ENCODE measurements at regions not wholly inside any gene's neighbourhood (a gene's known extent, or its start where the extent isn't known, plus 50 kb on each side); places are given as distances from the start of the nearest gene placed in this dataset.

- no peak for TF ChIP-seq ZNF687 (CRISPR knock-in tag; IDR thresholded peaks at IDR 0.05)
- no peak for TF ChIP-seq RNF219 (CRISPR knock-in tag; IDR thresholded peaks at IDR 0.05)
- no peak for TF ChIP-seq ZNF337 (CRISPR knock-in tag; IDR thresholded peaks at IDR 0.05; ENCODE audit: borderline replicate concordance, low read depth)
- TF ChIP-seq ZNF234 (CRISPR knock-in tag; conservative IDR thresholded peaks at IDR 0.05): no peak
Observed at GRCh38 chr6:115663681-115664080, 397.0 kb downstream of the FRK start (continued).

GRCh38 chr6:115643762-115644161, 416.9 kb downstream of the FRK start:
- 0% methylated on average over 2 of the region's 2 CpGs for WGBS (ENCODE audit: low lambda C conversion rate)

More at GRCh38 chr6:115643762-115644161, 416.9 kb downstream of the FRK start:
- ATAC-seq: peak; percentile 72
- Histone ChIP-seq H3K27ac (ENCODE audit: extremely low read length, insufficient read depth, low read length) (no peak overlapping the region), H3K79me2 (ENCODE audit: insufficient read depth, low read length) (no peaks in the 10 kb centered on the region), H3K9ac (ENCODE audit: insufficient read depth, low read depth, low read length) (no peak overlapping the region), H2AFZ (ENCODE audit: low read length) (no peak overlapping the region), H3K4me1 (ENCODE audit: insufficient read depth, low read length) (no peaks in the 10 kb centered on the region), H3K4me3 (replicated peaks in 1 of 3; ENCODE audit: insufficient read depth in 1 of 3, low read depth in 2 of 3, low read length in 3 of 3) (no peak overlapping the region), H3K27me3 (ENCODE audit: control insufficient read depth in 1 of 2, insufficient read depth in 2 of 2, low read length in 2 of 2) (no peaks in the 10 kb centered on the region), H3K4me2 (ENCODE audit: low read depth, low read length) (no peak overlapping the region), H3K9me3 (ENCODE audit: low read length) (no peaks in the 10 kb centered on the region), H4K20me1 (ENCODE audit: insufficient read depth, low read length) (no peaks in the 10 kb centered on the region), H3K36me3 (replicated peaks in 1 of 2; ENCODE audit: control insufficient read depth in 1 of 2, insufficient read depth in 2 of 2, low read length in 2 of 2) (no peaks in the 10 kb centered on the region)
- BruUV-seq (replicated peaks): no TSS peak
- TF ChIP-seq ZFP36L1 (CRISPR knock-in tag; IDR thresholded peaks at IDR 0.05) (no peak), KDM5B (CRISPR knock-in tag; IDR thresholded peaks at IDR 0.05; ENCODE audit: borderline replicate concordance) (no peak), FOSL2 (CRISPR knock-in tag; IDR thresholded peaks at IDR 0.05) (peak; percentile 46)
- peak; percentile 35 for DNase-seq (ENCODE audit: low spot score)
- CTCF ChIA-PET (ENCODE audit: low intra/inter-chr PET ratio, low total read pairs): no interaction called here
- in situ Hi-C loops (cut with HindIII; ENCODE audit: extremely low pct_ligation_motif_present, low pct_unique_long_range_greater_than_20kb) (no loop called here), intact Hi-C loops (cut with micrococcal nuclease; ENCODE audit: unreplicated experiment) (no loop called here)
- FAIRE-seq: no peak
- POLR2A ChIA-PET: no interaction called here

Data from HepG2 (cell line).